Colonic mucosa (tissue), 4 donors: ENCODE measurements at regions not wholly inside any gene's neighbourhood (a gene's known extent, or its start where the extent isn't known, plus 50 kb on each side); places are given as distances from the start of the nearest gene placed in this dataset.

ENCODE experiments used
- DNase-seq: peaks from one replicate; pipeline ENCODE4 v3.0.0-alpha.2; 2020
- H3K27ac ChIP-seq: fragments of 200-600 bp; one replicate; pipeline ENCODE4 v1.8.0; 2021
- H3K27me3 ChIP-seq: fragments of 200-600 bp; one replicate; pipeline ENCODE4 v1.8.0; 2021
- H3K36me3 ChIP-seq: fragments of 200-600 bp; one replicate; pipeline ENCODE4 v1.8.0; 2021
- H3K4me1 ChIP-seq: fragments of 200-600 bp; one replicate; pipeline ENCODE4 v1.8.0; 2021; ENCODE audit warnings: mild to moderate bottlenecking
- H3K4me3 ChIP-seq: fragments of 200-600 bp; one replicate; pipeline ENCODE4 v1.8.0; 2021
- H3K9ac ChIP-seq, 2 donors: one replicate each; pipeline ENCODE4 v1.7.0; 2013; ENCODE audit warnings: control low read depth in 2 of 2, low read depth in 2 of 2, low read length in 2 of 2
- H3K9me3 ChIP-seq: fragments of 200-600 bp; one replicate; pipeline ENCODE4 v1.8.0; 2021
- intact Hi-C: fragments of 100-400 bp; cut with DNase I; formaldehyde crosslinking; loops from one replicate; pipeline ENCODE4 v1.14.1; 2022
- TF ChIP-seq, protein P1 (sequence below): fragments of 200-600 bp; IDR thresholded peaks from one replicate; pipeline ENCODE4 v1.8.0; 2022; ENCODE audit warnings: antibody characterized with exemption, mild to moderate bottlenecking
- donor health status: healthy.
- donor health status: DM: no; HTN: no; CAD: no.
- donor health status: DM: no; HTN: no; CAD: no.

DNA sequence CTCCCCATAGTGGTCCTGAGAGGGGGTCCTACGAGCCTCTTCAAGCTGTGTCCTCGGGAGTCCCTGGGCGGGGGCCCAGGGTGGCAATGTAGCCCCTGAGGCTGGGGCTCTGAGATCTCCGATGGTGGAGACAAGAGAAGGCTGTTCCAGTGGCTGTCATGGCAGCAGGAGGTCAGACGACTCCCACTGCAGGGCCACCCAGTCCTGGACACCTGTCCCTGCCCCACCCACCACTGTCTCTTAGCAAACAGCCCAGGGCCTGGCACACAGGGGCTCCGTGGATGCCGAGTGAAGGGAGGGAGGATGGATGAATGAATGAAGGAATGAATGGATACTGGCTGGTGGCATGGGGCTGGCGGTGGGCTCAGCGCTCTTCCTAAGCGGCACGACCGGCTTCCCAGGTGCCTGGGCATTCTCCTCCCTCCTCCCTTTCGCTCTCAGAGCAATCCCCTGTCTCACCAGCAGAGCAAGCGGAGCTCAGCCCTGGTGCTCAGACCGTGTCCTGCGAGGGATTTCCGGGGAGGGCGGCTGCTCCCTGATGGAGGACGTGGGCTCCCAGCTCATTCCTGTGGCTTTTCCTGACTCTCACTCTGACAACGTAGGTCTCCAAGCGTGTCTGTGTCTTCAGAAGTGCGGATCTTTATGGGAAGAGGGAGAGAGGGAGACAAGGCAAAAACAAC, 1272.6 kb downstream of the BRD1 start:
- H3K36me3 ChIP-seq = no peaks in the 10 kb centered on the region
- H3K4me1 ChIP-seq = no peaks in the 10 kb centered on the region
- TF ChIP-seq, protein P1, sequence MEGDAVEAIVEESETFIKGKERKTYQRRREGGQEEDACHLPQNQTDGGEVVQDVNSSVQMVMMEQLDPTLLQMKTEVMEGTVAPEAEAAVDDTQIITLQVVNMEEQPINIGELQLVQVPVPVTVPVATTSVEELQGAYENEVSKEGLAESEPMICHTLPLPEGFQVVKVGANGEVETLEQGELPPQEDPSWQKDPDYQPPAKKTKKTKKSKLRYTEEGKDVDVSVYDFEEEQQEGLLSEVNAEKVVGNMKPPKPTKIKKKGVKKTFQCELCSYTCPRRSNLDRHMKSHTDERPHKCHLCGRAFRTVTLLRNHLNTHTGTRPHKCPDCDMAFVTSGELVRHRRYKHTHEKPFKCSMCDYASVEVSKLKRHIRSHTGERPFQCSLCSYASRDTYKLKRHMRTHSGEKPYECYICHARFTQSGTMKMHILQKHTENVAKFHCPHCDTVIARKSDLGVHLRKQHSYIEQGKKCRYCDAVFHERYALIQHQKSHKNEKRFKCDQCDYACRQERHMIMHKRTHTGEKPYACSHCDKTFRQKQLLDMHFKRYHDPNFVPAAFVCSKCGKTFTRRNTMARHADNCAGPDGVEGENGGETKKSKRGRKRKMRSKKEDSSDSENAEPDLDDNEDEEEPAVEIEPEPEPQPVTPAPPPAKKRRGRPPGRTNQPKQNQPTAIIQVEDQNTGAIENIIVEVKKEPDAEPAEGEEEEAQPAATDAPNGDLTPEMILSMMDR = no peak
- H3K9ac ChIP-seq = no peak overlapping the region
- no peaks in the 10 kb centered on the region for H3K9me3 ChIP-seq
- intact Hi-C loops = no loop called here
- no peaks in the 10 kb centered on the region for H3K27me3 ChIP-seq
- DNase-seq = no peak
- H3K27ac ChIP-seq = no peak overlapping the region
- no peak overlapping the region for H3K4me3 ChIP-seq

DNA sequence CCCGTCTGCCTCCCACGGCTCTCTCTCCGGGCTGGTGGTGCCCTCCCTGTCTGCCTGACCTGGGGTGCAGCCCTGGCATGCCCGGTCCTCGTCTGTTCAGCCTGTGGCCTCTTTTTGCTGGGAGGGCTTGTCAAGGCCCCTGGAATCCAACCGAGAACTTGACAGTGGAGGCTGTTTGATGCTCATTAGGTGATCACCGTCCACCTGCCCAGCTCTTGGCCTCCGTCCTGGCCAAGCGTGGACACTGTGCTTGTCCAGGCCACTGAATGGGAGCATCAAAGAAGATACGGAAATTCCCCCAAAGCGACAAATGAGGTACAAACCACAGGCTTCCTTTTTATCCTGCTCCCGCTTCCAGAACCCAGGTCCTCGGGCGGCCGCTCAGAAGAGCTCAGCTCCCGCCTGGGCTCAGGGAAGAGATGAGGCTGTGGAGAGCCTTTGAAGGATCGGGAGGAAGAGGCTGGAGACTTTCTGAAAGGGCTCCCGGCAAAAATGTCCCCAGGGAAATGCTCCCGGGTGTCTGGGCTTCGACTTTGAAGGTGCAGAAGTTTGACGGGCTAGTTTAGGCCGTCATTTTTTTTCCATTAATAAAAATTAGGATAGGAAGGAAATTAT, 1273.9 kb downstream of the BRD1 start:
- Histone ChIP-seq H3K9ac (no peak overlapping the region), H3K27ac (no peak overlapping the region), H3K4me3 (no peak overlapping the region), H3K27me3 (no peaks in the 10 kb centered on the region), H3K9me3 (no peaks in the 10 kb centered on the region), H3K4me1 (no peaks in the 10 kb centered on the region), H3K36me3 (no peaks in the 10 kb centered on the region)
- TF ChIP-seq, protein P1 = no peak
- intact Hi-C loops = no loop called here
- no peak for DNase-seq

DNA sequence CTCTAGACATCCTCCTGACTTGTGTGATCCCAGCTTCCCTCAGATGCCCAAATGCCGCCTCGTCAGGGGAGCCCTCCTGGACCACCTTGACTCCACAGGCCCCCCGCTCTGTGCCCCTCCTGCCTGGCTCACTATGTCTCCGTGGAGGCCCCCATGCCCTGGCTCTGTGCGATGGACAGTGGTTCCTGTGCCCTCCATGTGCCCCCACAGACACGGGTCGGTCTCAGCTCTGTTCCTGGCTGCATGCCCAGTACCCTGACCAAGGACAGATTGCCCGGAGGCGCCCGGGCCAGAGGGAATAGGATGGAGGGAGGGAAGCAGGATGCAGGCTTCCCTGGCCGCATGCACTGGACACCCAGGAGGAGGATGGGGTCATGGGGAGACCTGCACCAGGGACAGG, 1274.6 kb downstream of the BRD1 start:
- Histone ChIP-seq H3K36me3 (no peaks in the 10 kb centered on the region), H3K27ac (no peak overlapping the region), H3K4me3 (no peak overlapping the region), H3K27me3 (no peaks in the 10 kb centered on the region), H3K4me1 (no peaks in the 10 kb centered on the region), H3K9me3 (no peaks in the 10 kb centered on the region), H3K9ac (no peak overlapping the region)
- intact Hi-C loops = no loop called here
- TF ChIP-seq, protein P1 = no peak
- DNase-seq = no peak

DNA sequence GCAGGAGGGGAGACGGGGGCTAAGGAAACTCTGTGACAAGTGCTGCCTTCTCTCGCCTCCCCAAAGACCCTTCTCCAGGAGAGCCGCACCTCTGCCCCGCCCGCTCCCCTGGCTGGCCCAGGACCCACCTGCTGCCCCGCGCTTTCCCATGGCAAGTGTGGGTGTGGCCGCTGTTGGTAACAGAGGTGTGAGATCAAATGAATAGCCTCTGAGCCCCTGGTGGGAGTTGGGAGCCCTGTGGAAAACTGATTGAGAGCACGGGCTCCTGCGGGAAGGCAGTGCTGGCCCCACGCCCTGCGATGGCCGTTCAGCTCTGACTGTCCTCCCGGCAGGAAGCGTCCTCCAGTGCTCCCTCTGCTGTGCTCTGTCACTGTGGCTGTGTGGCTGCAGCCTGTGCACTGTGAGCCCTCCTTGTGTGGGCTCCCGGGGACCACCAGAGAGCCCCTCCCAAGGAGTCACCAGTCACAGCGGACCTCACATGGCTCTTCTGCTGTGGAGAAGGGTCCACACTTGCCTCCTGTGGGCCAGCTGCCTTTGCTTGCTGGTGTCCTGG, 1275.9 kb downstream of the BRD1 start:
- H3K36me3 ChIP-seq = no peaks in the 10 kb centered on the region
- DNase-seq = no peak
- H3K9ac ChIP-seq = no peak overlapping the region
- no peaks in the 10 kb centered on the region for H3K27me3 ChIP-seq
- TF ChIP-seq, protein P1 = no peak
- H3K9me3 ChIP-seq = no peaks in the 10 kb centered on the region
- H3K27ac ChIP-seq = no peak overlapping the region
- no peaks in the 10 kb centered on the region for H3K4me1 ChIP-seq
- H3K4me3 ChIP-seq = no peak overlapping the region
- intact Hi-C loops = no loop called here

DNA sequence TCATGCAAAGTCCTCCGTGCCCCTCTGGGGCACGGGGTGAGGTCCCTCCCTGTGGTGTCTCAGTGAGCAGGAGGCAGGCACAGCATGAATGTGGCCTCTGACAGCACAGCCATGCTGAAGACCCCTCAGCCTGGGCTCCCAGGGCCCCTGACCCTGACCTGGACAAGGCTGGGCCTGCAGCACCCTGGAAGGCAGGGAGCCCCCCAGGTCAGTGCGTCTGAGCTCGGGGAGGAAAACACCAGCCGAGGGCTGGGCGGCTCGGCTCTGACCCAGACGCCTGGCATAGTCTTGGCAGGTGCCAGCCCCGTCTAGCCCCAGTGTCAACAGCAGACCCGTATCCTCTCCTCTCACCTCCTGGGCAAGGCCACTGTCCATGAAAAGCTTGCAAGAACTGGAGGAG, 1276.6 kb downstream of the BRD1 start:
- Histone ChIP-seq H3K27me3 (no peaks in the 10 kb centered on the region), H3K9ac (no peak overlapping the region), H3K36me3 (no peaks in the 10 kb centered on the region), H3K9me3 (no peaks in the 10 kb centered on the region), H3K4me3 (no peak overlapping the region), H3K4me1 (no peaks in the 10 kb centered on the region), H3K27ac (no peak overlapping the region)
- no peak for DNase-seq
- TF ChIP-seq, protein P1 = no peak
- intact Hi-C loops = no loop called here
